ENCODE measurements at regions not wholly inside any gene's neighbourhood (a gene's known extent, or its start where the extent isn't known, plus 50 kb on each side); places are given as distances from the start of the nearest gene placed in this dataset.
A peak's percentile ranks its signal among the peaks of the same experiment; 100 is the strongest.

GRCh38 chr21:41566500-41567014, 58.6 kb upstream of the TMPRSS2 start:
- TF ChIP-seq CTCF (conservative IDR thresholded peaks at IDR 0.05): no peak
- peak overlapping the region; percentile 94 for H3K27ac ChIP-seq

- peak overlapping the region; percentile 94; the same call in 1 of the 2 replicates for H3K27ac ChIP-seq
- TF ChIP-seq CTCF (conservative IDR thresholded peaks at IDR 0.05): no peak
Observed at GRCh38 chr21:41565550-41565949, 57.6 kb upstream of the TMPRSS2 start.

GRCh38 chr21:41564871-41565274, 56.9 kb upstream of the TMPRSS2 start:
- peak overlapping the region; percentile 94; the same call in 1 of the 2 replicates for H3K27ac ChIP-seq
- TF ChIP-seq CTCF (conservative IDR thresholded peaks at IDR 0.05): no peak

- no peak for TF ChIP-seq CTCF (conservative IDR thresholded peaks at IDR 0.05)
- H3K27ac ChIP-seq: peak overlapping the region; percentile 94; the same call in 1 of the 2 replicates
Observed at GRCh38 chr21:41562101-41563000, 54.4 kb upstream of the TMPRSS2 start.

- peak overlapping the region; percentile 94 for H3K27ac ChIP-seq
- no peak for TF ChIP-seq CTCF (conservative IDR thresholded peaks at IDR 0.05)
Observed at GRCh38 chr21:41561701-41562100, 53.7 kb upstream of the TMPRSS2 start.

- no peak for TF ChIP-seq CTCF (conservative IDR thresholded peaks at IDR 0.05)
- peak overlapping the region; percentile 94 for H3K27ac ChIP-seq
Observed at GRCh38 chr21:41560661-41561158, 52.8 kb upstream of the TMPRSS2 start.

All from VCaP (cell line).